HG03565 (cell line): ENCODE measurements at regions not wholly inside any gene's neighbourhood (a gene's known extent, or its start where the extent isn't known, plus 50 kb on each side); places are given as distances from the start of the nearest gene placed in this dataset.

Source experiments
- ATAC-seq: cut with Tn5 transposase; IDR thresholded peaks from one replicate; pipeline ENCODE4 v1.9.1; 2021; ENCODE audit warnings: mild to moderate bottlenecking, moderate library complexity; ENCODE audit not compliant: unreplicated experiment

DNA sequence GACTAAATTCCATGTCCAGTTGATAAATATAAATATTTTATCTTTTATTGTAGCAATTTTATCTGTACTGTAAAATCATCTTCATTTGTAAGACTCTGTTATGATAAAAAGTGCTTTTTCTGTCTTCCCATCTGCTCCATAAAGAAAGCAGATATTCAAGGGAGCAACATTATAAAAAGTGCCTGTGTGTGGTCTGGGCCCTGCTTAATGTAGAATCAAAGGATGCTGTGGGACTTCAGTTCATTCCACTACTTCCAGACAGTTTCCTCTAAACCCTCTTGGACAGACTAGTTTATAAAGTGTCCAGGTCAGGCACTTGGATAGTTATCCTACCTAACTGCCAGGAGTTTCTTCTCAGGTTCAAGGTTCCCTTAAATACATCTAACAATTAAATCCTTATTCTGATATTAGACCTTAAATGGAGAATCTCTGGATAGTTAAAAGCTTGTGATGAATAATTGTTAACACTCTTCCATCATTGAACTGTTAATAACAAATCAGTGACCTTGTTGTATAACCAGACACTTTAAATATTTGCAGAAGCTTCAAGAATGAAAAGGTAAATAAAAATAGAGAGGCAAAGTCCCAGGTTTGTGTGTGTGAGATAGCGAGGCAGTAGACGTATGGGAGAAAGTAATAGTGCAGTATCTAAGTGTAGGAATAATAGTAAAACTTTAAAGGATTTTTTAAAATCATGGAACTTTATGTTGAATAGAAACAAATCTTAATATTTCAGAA lies 237.5 kb upstream of the CTSO start:
- ATAC-seq, result no peak

DNA sequence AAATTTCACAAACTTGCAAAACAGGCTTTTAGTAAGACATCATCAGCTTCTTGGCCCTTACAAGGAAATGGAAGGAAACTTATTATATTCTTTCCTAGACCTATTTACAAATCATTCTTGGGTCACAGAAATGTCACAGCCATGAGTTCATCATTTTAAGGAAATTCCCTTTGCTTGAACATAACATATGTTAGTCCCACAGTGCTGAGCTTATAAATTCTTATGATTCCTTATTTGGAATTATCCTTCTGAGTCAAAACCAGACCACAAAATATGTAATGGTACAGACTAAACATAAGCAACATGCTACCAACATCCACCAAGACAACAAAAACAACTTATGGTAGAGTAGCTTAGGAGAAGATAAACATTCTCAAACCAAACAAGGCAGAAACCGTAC lies 236.9 kb upstream of the CTSO start:
- ATAC-seq, result no peak

DNA sequence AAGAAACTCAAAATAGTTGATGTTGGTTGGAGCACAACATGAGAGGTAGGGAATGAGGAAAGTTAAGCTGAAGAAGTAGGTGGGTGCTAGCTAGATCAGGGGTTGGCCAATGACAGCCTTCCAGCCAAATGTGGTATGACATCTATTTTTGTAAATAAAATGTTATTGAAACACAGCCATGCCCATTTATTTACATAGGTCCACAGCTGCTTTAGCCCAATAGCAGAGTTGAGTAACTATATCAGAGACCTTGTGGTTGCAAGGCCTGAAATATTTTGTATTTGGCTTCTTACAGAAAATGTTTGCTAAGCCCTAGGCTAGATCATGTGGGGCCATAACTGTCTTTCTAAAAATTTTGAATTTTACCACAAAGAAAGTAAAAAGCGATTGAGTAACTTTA lies 234.9 kb upstream of the CTSO start:
- no peak for ATAC-seq

DNA sequence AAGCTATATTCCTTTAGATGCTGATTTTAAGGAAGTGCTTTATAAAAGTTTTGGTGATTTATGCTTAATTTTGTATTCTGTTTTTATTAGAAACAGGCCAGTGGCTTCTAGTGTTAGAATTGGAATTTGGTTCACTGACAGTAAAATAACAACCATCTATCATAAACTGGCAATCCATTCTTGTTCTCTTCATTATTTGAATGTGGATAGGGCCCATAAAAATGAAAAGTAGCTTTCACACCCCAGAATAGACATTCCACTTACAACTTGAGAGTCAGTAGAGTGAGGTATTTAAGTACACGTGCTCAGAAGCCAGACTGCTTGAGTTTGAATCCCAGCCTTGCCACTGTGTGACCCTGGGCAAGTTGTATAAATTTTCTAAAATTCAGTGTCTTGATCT lies 232.4 kb upstream of the CTSO start:
- no peak for ATAC-seq

DNA sequence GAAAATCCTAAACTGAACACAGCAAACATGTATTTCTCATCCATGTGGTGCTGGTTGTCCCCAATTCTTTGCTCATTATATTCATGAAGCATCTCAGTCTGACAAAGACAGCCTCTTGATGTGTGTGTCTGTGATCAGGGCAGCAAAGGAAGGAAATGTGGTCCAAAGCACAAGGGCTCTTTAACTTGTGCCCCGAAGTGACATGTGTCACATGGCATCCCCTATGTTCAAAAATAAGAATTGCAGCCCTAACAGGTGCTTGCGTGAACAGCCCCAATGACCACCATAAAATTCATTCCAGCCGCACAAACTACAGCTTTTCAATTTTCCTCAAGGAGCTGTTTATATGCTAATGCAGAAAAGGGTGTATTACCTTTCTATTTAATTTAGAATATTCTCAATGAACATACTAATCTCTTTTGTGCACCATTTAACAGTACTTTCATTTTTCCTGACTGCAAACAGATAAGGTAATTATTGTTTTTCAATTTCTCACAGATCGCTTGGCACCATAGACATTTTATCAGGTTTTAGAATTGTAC lies 231.9 kb upstream of the CTSO start:
- no peak for ATAC-seq

DNA sequence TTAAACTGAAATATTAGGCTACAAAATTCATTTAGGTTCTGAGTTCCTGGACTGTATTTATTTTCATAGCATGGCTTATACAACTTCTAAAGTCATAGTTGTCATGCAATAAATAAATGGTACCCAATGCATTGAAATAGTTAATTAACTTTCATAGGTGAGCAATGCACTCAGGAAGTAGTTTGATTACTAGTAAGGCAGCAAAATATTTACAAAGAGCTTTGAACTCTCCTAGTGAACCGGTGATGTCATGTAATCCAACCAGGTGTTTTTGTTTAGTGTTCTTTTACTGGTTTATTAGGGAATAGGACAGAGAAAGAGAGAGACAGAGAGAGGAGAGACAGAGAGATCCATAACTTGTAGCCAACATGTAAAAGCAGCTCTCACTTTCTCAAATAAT lies 228.6 kb upstream of the CTSO start:
- ATAC-seq, result no peak

DNA sequence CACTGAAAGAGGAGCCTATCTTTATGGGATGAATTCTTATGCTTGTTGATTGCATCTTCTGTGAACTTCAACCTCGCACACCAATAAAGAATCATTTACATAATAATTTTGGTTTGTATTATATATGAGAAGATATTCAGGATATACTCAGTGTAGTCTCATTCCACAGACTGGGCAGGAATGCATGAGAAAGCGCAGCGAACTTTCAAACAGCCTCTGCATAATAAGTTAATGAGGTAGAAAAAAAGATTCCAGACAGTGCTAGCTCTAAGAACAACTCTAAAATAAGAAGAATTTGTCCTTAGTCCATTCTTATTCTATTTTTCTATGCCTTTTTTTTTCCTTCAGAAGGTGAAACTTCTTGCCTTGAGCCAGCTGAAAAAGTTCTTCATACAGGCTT lies 224.3 kb upstream of the CTSO start:
- ATAC-seq, result no peak

DNA sequence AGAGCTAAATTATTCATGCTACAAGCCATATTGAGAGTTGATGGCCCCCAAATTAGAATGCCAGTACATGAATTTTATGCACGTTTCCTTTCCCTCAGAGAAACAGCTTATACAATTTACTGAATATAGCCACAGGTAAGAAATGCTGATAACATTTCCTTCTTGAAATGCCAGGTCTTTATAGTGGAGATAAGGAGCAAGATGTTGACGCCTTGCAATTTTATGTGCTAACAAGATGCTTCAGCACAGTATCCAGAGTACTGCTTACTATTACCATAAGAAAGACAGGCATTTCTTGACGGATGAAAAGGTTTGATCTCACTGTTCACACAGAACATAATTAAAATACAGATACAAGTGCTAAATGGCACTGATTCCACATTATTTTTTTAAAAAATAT lies 223.2 kb upstream of the CTSO start:
- ATAC-seq, result no peak

DNA sequence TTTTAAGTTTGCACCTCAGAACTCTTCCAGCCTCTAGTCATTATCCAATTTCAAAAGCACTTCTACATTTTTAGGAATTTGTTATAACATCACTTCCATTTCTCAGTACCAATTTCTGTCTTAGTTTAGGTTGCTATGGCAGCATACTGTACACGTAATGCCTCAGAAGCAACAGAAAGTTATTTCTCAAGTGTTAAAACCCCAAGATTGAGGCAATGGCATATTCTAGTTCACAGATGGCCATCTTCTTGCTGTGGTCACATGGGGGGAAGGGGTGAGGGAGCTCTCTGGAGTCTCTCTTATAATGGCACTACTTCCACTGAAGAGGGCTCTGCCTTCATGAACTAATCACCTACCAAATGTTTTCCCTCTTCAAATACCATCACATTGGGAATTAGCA lies 220.3 kb upstream of the CTSO start:
- ATAC-seq, result no peak

DNA sequence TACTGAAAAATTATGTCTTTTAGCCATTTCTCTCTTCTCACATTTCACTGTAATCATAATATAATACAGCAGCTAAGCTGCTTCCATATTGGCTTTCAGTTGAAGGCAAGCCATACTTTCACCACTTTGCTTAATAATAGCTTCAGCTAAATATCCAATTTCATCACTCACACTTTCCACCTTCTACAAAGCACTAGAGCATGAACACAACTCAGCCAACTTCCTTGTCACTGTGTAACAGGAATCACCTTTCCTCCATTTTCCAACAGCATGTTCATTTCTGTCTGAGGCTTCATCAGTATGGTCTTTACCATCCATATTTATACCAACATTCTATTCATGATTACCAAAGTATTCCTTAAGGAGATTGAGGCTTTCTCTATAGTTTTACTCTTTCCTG lies 219.8 kb upstream of the CTSO start:
- ATAC-seq, result no peak

DNA sequence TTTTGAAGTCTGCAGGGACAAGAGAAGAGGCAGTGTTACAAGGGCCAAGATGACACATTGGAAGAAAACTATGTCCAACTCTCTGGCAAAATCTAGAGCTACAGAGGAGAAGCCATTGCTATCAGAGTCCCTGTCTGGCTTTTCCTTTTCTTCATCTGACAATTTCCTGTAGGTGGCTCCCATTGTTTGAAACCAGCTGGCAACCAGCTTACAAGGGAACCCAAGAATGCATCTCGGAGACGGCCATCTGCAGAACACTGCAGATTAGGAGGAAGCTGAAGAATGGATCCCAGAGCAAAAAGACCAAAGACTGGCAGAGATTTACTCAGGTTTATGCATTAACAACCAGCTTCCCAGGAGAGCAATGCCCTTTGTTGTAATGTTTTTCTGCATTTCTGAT lies 216.2 kb upstream of the CTSO start:
- no peak for ATAC-seq

DNA sequence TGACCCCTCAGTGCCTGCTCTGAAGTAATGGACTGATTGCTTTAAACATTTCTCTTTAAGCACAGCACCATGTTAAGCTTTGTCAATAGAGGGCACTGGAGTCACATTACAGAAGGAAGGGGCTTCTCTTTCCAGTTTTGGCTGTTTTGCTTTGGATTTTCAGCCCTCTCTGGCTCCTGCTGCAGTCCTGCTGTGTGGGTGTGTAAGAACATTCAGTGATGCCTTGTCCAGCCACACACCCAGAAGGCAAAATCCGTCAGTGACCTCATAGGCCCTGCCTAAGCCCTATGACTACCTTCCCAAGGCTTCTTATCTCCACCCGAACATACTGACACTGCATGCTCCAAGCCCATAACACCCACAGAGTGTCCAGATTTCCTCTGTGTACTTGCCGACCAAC lies 215.3 kb upstream of the CTSO start:
- peak; percentile 76 for ATAC-seq

DNA sequence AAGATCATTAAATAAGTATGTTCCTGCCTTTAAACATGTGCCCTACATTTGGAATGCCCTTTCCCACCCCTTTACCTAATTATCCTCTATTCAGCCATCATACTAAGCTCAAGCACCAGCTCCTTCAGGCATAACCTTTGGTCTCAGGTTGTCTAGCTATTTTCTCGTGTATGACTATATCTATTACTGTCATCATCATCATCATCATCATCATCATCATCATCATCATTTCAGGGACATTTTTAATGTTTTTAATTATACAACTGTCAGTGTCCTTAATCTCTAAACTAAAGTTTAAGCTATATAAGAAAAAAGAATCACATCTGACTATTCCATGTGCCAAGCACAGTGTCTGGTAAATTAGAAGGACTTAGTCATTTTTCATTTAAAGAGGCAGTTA lies 214.6 kb upstream of the CTSO start:
- ATAC-seq, result no peak

DNA sequence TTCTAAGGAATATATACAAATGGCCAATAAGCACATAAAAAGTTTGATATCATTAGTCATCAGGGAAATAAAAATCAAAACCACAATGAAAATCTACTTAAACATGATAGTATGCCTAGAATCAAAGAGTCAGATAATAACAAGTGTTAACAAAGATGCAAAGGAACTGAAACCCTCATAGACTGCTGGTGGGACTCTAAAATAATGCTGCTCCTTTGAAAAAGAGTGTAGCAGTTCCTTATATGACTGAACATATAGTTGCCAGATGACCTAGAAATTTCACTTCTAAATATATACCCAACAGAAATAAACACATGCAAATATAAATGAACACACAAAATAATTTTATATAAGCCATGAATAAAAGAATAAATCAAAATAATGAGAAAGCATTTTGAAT lies 205.1 kb upstream of the CTSO start:
- peak; percentile 94 for ATAC-seq

DNA sequence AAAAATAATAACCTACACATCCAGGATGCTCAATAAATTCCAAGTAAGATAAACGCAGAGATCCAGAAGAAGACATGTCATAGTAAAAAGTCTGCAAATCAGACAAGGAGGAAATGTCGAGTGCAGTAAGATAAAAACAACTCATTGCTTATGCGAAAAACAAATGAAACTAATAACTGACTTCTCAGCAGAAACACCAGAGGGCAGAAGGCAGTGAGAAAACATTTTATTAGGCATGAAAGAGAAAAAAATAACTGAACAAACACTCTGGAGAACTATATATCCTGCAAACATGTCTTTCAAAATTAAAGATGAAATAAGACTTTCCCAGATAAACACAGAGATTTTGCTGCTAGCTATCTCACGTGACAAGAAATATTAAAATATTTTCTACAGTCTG lies 201.3 kb upstream of the CTSO start:
- no peak for ATAC-seq

DNA sequence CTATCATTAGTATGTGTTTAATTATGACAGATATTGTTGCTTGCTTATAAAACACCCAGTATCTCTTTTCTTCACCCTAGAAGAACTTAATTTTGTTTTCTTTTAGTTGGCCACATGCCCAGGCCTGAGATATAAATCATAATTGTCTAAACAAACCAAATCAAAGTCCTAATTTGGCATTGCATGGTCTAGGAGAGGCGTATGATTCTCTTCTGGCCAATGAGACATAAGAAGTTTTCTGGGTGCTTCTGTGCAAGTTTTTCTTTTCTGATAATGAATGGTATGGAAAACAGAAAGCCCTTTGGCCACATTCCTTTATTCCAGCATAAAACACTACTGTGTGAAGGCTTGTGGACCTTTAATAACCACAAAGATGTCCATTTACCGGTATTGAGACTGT lies 192.9 kb upstream of the CTSO start:
- ATAC-seq, result no peak

DNA sequence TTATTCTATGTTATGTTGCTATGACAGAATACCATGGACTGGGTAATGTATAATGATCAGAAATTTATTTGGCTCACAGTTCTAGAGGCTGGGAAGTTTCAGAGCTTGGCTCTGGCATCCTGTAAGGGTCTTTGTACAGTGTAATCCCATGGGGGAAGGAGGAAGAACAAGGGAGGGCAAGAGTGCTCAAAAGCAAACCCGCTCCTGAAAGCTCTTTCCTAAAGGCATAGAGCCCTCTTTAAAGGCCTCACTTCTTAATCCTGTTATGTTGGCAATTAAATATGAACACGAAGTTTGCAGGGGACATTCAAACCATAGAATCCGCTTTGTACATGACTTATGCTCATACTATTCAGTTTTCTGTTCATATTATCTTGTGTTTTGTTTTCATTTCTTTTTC lies 191.3 kb upstream of the CTSO start:
- ATAC-seq, result no peak

DNA sequence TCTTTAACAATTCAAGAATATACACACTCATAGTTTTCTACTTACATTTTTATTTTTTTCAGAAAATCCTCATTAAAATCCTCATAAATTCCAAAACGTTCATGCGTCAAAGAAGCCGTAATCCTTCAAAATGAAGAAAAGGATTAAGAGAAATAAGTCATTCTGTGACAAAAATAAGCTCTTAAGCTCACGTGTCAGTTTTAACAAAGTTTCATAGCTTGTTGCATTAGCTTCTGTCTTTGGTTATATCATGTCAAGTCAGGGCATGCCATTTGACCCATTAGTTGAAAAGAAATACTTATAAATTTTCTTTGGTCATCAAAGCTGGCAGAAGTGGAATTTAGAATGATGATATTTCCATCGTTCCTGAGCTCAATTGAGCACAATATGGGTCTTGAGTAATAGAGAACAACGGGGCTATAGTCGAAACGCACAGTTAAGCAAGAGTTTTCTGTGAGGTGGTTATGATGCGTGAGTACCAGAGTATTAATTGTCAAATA lies 185.2 kb upstream of the CTSO start:
- no peak for ATAC-seq

DNA sequence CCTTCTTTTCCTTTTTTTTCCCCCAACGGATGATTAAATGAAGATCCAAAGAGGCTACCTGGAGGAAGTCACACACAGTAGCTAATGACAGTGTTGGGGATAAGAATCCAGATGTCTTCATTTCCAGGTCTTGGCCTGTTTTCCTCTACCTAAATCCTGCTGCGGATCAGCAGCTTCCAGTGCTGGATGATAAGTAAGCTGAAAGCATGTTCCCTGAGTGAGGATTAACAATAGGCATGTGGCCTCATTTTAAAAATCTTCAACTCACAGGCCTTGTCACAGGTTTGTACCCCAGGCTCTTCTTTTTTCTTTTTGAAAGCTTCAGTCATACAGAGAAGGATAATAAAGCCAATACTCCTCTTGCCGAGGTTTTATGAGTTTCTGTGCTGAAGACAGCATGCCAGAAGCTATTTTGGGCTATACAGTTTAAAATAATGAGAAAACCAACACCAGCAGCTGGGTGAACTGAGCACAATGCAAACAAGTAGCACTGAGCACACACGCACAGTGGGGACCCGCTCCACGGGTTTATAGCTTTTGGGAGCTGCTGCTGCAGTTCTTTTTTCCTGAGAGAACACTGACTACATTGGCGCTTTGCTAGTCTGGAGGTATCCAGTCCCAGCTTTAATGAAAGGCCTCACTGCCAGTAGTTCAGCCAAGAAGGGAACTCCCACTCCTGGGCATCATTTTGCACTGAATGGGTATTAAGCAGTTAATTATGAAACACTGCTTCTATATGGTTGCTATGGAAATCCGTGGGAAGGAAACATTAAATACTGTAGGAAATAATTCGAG lies 184.2 kb upstream of the CTSO start:
- ATAC-seq, result no peak

DNA sequence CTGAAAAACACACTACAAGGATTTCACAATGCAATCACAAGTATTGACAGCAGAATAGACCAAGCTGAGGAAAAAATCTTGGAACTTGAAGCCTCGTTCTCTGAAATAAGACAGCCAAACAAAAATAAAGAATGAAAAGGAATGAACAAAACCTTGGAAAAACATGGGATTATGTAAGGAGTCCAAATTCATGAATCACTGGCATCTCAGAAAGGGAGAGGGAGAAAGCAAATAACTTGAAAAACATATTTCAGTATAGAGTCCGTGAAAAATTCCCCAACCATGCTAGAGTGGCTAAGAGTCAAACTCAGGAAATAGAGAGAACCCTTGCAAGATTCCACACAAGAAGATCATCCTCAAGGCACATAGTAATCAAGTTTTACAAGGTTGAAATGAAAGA lies 178.5 kb upstream of the CTSO start:
- no peak for ATAC-seq

DNA sequence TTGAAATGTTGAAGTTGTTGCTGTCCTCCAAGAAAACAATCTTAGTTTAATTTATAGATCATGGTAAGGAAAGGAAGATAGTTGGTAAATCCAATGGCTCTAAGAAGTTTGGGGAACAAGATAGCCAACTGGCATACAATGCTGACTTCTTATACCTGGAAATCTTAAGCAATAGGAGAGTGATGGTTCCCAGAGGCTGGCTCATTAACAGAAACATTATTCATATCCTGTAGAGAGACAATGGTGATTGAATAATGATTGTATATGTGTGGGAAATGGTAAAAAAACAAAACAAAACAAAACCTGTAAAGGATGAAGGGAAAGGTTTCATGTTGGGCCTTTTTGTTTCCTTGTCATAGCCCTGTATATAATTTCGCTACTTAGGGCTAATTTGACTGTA lies 174.9 kb upstream of the CTSO start:
- ATAC-seq, result no peak

DNA sequence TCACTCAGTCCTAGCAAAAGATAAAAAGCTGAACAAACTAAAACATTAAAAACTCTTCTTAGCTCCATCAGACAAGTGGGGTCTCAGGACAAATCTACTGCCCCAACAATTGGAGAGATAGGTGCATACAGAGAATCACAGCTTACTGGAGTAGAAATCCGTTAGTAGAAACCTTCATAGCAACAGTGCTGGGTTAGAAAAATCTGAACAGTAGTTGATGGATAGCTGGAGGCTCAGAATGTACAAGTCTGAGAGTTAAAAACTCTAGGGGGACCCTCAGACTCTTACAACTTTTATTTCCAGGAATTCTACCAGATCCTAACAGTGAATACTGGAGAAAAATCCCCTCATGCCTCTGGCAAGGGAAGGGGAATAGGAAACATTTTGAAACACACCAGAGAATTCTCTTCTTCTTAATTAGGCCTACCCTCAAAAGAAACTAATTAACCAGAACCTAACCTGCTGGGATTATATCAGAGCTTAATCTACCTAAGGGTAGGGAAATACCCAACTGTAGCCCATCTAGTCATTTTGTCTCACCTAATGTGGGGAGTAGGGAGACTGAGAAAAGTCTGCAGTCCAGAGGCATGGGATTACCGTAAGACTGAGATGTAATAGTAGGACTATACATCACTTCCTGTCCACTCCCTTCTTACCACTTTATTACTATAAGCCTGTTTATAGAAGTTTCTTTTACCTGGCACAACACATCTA lies 165.0 kb upstream of the CTSO start:
- no peak for ATAC-seq
